Right kidney (tissue), 1 donor: ENCODE measurements at regions not wholly inside any gene's neighbourhood (a gene's known extent, or its start where the extent isn't known, plus 50 kb on each side); places are given as distances from the start of the nearest gene placed in this dataset.
A peak's percentile ranks its signal among the peaks of the same experiment; 100 is the strongest.

Experiments
- DNase-seq: peaks from one replicate; pipeline ENCODE4 v3.0.0-alpha.2; 2016

DNA sequence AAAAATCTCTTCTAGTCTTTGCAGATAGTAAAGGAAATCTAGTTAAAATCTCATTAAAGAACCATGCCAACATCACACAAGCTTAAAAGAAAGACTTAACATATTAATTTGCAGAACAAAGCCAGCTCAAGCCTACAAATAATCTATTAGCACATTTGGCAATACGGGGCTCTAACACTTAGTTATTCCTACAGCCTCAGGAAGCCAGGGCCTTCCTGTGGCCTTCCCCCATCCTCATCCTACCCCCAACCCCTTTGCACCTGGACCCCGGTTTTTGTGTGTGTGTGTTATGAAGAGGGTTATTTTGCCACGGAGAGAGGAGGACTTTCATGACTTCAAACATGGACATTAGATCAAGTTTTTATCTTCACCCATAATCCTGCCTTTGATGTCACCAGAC, 64.6 kb downstream of the FOXB2 start:
- no peak for DNase-seq

DNA sequence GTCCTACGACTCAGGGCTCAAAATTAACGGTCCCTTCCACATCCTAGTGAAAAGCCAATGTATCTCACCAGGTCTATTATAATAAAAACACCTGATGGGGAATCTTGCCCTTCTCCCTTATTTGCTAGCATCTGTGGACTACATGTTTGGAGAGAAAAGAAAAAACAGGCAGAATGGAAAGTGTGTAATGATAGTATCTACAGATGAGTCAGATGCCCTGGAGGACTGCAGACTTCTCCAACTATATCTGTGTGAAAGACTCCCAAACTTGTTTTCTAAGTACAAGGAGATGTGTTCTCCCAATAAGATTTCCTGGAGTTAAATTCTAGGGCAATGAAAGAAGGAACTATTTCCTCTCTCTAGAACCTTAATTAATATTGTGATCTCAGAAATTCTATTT, 66.0 kb downstream of the FOXB2 start:
- no peak for DNase-seq

DNA sequence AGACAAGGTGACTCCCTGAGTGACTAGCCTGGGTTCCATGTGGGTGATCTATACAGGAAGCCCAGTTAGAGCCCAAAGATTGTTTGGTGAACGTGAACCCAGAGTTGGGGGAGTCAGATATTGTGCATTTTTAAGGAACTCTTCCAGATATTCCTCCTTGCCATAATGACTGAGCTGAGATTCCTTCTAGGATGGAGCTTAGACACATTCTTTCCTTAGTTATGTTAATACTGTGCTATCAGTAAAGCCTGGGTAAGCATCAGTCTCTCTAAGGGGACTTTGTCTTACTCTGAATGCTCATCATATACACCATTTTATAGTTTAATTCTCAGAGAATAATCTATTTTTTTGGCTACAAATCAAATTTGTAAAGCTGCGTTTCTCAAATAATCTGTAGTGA, 68.1 kb downstream of the FOXB2 start:
- DNase-seq = no peak

DNA sequence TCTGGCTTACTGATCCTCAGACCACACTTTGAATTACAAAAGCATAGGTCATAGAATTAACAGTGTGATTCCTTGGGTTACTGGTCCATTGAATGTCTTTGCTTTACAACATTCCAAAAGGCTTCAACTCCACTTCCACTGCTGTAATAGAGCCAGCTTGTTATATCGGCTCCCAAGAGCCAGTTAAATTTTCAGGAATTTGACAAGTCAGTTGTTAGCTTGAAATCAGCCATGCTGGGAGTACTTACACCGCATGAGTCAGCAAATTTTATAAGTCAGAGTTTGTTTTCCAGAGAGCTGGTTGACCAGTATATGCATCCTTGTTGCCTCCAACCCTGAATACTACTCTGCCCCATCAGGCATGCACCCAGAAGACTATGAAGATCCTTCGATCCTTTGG, 73.1 kb downstream of the FOXB2 start:
- DNase-seq = no peak

DNA sequence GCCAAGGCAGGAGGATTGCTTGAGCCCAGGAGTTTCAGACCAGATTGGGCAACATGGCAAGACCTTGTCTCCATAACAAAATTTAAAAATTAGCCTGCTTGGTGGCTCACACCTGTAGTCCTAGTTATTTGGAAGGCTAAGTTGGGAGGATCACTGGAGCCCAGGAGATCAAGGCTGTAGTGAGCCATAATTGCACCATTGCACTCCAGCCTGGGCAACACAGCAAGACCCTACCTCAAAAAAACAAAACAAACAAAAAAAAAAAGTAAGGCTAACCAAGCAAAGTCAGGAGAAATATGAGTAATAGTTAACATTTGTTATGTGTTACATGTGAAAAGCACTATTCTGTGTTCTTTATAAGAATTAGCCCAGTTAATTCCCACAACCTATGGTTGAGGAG, 74.7 kb downstream of the FOXB2 start:
- DNase-seq = no peak

DNA sequence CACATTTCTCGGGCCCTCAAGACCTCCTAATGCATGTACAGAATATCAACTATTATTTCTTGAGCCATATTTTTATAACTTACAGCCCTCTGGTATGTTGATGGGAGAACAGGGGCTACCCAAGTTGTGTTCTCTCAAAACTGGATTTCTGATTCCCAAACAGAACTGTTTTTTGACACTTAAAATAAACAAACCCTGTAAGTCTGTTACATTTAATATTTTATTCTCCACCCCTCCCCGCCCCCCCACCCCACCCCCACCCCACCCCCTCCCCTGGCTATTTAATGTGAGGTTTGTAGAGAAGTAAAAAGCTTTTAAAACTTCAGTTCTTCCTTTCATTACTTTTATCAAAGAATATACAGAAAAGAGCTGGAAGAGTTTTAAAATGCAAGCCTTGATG, 77.9 kb downstream of the FOXB2 start:
- DNase-seq = no peak

DNA sequence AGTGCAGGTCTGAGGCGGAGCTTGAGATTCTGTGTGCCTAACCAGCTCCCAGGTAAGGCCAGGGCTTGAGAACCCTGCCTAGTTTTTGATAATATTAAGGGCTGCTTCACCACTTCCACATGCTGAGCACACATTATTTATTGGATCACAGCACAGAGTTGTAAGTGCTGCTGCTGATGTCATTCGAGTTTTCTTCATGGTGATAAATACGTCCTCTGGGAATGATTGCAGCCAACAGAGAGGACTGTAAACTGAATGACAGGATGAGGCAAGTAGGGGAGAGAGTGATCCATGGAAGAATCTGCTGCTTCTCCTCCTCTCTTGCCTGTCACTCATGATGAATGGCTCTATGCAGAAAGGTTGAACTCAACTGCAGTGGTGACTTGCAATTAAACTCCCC, 77.9 kb upstream of the VPS13A start:
- peak; percentile 4 for DNase-seq

DNA sequence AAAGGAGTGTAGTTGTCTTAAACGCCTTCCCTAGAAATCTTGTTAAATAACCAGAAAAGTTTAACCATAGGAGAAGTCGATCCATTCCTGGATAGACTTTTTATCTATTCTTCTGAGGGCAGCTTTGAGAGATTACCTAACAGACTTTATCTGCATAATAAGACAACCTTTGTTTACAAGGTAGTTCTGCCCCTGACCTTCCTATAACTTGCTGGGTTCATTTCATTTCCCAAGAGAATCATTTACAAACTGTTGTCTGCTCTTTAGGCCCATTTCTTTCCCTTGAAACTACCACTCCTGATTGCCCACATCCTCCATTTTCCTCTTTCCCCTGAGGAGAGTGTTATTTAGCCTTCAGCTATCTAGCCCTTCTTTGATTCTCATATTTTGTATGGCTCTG, 65.9 kb upstream of the VPS13A start:
- no peak for DNase-seq

DNA sequence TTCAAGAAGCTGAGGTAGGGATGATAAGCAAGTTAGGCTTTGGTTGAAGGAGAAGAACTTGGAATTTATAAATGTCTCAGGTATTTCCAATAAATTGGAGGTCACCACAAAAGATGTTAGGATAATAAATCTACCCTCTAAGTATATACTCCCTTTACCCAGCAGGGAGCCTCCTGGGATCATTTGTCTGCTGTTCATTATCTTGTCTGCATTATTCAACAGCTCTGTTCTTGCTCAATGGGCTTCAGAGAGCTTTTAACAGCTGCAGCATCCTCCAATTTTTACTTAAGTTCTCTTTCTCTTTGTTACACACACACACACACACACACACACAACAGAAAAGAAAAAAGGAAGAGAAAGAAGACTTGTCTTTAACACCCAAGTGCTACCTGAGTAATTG, 51.7 kb upstream of the VPS13A start:
- no peak for DNase-seq

DNA sequence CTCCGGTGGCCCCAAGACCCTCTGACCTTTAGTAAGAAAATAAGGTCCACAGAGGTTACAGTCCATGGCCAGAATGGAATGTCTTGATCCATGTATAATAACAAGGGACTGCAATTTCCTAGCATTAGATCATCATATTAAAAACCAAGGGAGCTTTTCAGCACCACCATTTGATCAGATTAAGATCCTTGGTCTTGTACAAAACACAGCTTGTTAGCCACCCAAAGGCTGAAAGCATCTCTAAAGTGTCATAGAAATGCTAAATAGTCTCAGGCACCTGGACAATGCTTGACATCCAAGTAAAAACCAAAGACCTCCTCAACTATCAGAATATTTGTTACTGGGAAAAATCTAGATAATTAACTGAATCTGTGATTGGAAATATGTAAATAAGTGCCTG, 50.3 kb upstream of the VPS13A start:
- DNase-seq = no peak
